GM23248 (cell line): ENCODE measurements at regions not wholly inside any gene's neighbourhood (a gene's known extent, or its start where the extent isn't known, plus 50 kb on each side); places are given as distances from the start of the nearest gene placed in this dataset.
"Not testable (repeated sequence)": the region's sequence is repeated elsewhere in the genome, so short reads cannot be mapped to it uniquely, and the experiment has no call there.

Experiments used
- DNase-seq: peaks from one replicate; pipeline ENCODE4 v3.0.0-alpha.2; 2015
- H2AFZ ChIP-seq: fragments of 200-600 bp; sonication (generic); 2 replicates; pipeline ENCODE4 v1.6.1; 2016; ENCODE audit warnings: antibody characterized with exemption
- H3F3A ChIP-seq: fragments of 200-600 bp; sonication (generic); 2 replicates; pipeline ENCODE4 v1.6.1; 2016; ENCODE audit warnings: mild to moderate bottlenecking, antibody characterized with exemption, mixed run types; ENCODE audit not compliant: insufficient read depth
- H3K27ac ChIP-seq: fragments of 200-600 bp; sonication (generic); 2 replicates; pipeline ENCODE4 v1.5.1; 2016; ENCODE audit warnings: mild to moderate bottlenecking
- H3K27me3 ChIP-seq: fragments of 200-600 bp; sonication (generic); replicated peaks from 2 replicates; pipeline ENCODE4 v1.6.1; 2016; ENCODE audit warnings: mild to moderate bottlenecking; ENCODE audit not compliant: insufficient read depth
- H3K36me3 ChIP-seq: fragments of 200-600 bp; sonication (generic); 2 replicates; pipeline ENCODE4 v1.6.1; 2016; ENCODE audit warnings: low read depth, mild to moderate bottlenecking
- H3K4me1 ChIP-seq: fragments of 200-600 bp; sonication (generic); 2 replicates; pipeline ENCODE4 v1.6.1; 2016; ENCODE audit warnings: mild to moderate bottlenecking; ENCODE audit not compliant: insufficient read depth
- H3K4me2 ChIP-seq: fragments of 200-600 bp; sonication (generic); one replicate; pipeline ENCODE4 v1.6.1; 2016; ENCODE audit warnings: mild to moderate bottlenecking; ENCODE audit not compliant: unreplicated experiment
- H3K4me3 ChIP-seq: fragments of 200-600 bp; sonication (generic); 2 replicates; pipeline ENCODE4 v1.5.1; 2016; ENCODE audit warnings: mild to moderate bottlenecking
- H3K79me2 ChIP-seq: fragments of 200-600 bp; sonication (generic); 2 replicates; pipeline ENCODE4 v1.6.1; 2016; ENCODE audit warnings: mild to moderate bottlenecking; ENCODE audit not compliant: insufficient read depth
- H3K9ac ChIP-seq: fragments of 200-600 bp; sonication (generic); 2 replicates; pipeline ENCODE4 v1.6.1; 2016; ENCODE audit warnings: mild to moderate bottlenecking
- H3K9me2 ChIP-seq: fragments of 200-600 bp; sonication (generic); 2 replicates; pipeline ENCODE4 v1.6.1; 2016; ENCODE audit warnings: mixed run types, mild to moderate bottlenecking, moderate library complexity; ENCODE audit not compliant: insufficient read depth
- H3K9me3 ChIP-seq: fragments of 200-600 bp; sonication (generic); one replicate; pipeline ENCODE4 v1.6.1; 2017; ENCODE audit warnings: low read depth
- H4K20me1 ChIP-seq: fragments of 200-600 bp; sonication (generic); 2 replicates; pipeline ENCODE4 v1.6.0; 2016; ENCODE audit not compliant: insufficient read depth
- EZH2 ChIP-seq: fragments of 200-600 bp; sonication (generic); IDR thresholded peaks from 2 replicates; pipeline ENCODE4 v1.6.1; 2018; ENCODE audit warnings: antibody characterized with exemption, mild to moderate bottlenecking; ENCODE audit not compliant: insufficient read depth, poor library complexity, severe bottlenecking
- EZH2phosphoT487 ChIP-seq: fragments of 200-600 bp; sonication (generic); IDR thresholded peaks from 2 replicates; pipeline ENCODE4 v1.6.1; 2018; ENCODE audit warnings: antibody characterized with exemption, moderate library complexity, mild to moderate bottlenecking, low read depth; ENCODE audit not compliant: insufficient read depth
- WGBS, 2 experiments: methylation state at CpG; one replicate each; pipeline ENCODE4 v1.1.6; 2015 to 2017; ENCODE audit warnings: low lambda C conversion rate in 2 of 2, low coverage in 1 of 2; ENCODE audit errors: missing lambda C conversion rate in 2 of 2; 5-methylcytosine and 5-hydroxymethylcytosine counted together
- in situ Hi-C: fragments of 300-500 bp; cut with MboI; formaldehyde crosslinking; loops from 2 replicates; pipeline ENCODE4 v1.15.0; 2020

GRCh38 chr11:69874984-69875624, 55.9 kb upstream of the FGF3 start:
- no peak overlapping the region for H2AFZ ChIP-seq
- no peak overlapping the region for H3K4me2 ChIP-seq
- no peaks in the 10 kb centered on the region for H3K79me2 ChIP-seq
- no peaks in the 10 kb centered on the region for H4K20me1 ChIP-seq
- no peaks in the 10 kb centered on the region for H3K4me1 ChIP-seq
- no peaks in the 10 kb centered on the region for H3K36me3 ChIP-seq
- H3K9me3 ChIP-seq, result no peaks in the 10 kb centered on the region
- in situ Hi-C loops, result loop anchor here (10.0 kb wide), 1 partner anchor 180 kb away; no protein-coding TSS in a partner anchor
- 13% methylated on average over 21 of the region's 21 CpGs for WGBS, 2 experiments
- H3F3A ChIP-seq, result no peaks in the 10 kb centered on the region
- H3K27me3 ChIP-seq, result peaks cover 26% of the 10 kb centered on the region
- H3K4me3 ChIP-seq, result no peak overlapping the region
- TF ChIP-seq EZH2 (no peak), EZH2phosphoT487 (no peak)
- H3K9me2 ChIP-seq, result no peaks in the 10 kb centered on the region
- H3K9ac ChIP-seq, result no peak overlapping the region
- no peak overlapping the region for H3K27ac ChIP-seq
- DNase-seq, result no peak

DNA sequence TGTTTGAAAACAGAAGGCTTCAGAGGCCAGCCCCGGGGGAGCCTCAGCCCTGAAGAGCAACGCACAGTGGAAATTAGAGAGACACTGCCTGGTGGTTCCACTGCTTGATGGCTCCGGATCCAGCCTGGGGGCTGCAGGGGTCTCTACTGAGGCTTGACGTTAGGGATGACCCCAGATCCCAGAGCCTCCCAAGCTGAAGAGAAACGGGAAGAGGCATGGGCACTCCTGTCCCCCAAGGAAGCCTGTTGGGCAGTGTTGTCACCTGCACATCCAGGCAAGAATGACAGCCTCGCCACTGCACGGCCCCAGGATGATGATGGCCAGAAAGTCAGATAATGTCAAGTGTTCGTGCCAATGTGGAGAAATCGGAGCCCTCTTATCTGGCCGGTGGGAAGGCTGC, 56.8 kb upstream of the FGF3 start:
- 64 to 68% methylated on average over 10 of the region's 10 CpGs for WGBS, 2 experiments
- no peak for DNase-seq
- Histone ChIP-seq H3K79me2 (no peaks in the 10 kb centered on the region), H3K9me2 (no peaks in the 10 kb centered on the region), H3K4me1 (no peaks in the 10 kb centered on the region), H3K36me3 (no peaks in the 10 kb centered on the region), H3K27me3 (peaks cover 26% of the 10 kb centered on the region), H3F3A (no peaks in the 10 kb centered on the region), H3K27ac (no peak overlapping the region), H3K9me3 (no peaks in the 10 kb centered on the region), H4K20me1 (no peaks in the 10 kb centered on the region), H3K9ac (no peak overlapping the region), H2AFZ (no peak overlapping the region), H3K4me3 (no peak overlapping the region), H3K4me2 (no peak overlapping the region)
- TF ChIP-seq EZH2 (no peak), EZH2phosphoT487 (no peak)
- in situ Hi-C loops, result loop anchor here (10.0 kb wide), 1 partner anchor 181 kb away; no protein-coding TSS in a partner anchor

- no peaks in the 10 kb centered on the region for H3K4me1 ChIP-seq
- no peak for DNase-seq
- H2AFZ ChIP-seq, result no peak overlapping the region
- H3K36me3 ChIP-seq, result no peaks in the 10 kb centered on the region
- WGBS, 2 experiments, result 62 to 65% methylated on average over 8 of the region's 8 CpGs
- peaks cover 28% of the 10 kb centered on the region for H3K27me3 ChIP-seq
- H3K4me2 ChIP-seq, result no peak overlapping the region
- H3K9ac ChIP-seq, result no peak overlapping the region
- no peaks in the 10 kb centered on the region for H3K9me3 ChIP-seq
- no peaks in the 10 kb centered on the region for H4K20me1 ChIP-seq
- TF ChIP-seq EZH2 (no peak), EZH2phosphoT487 (no peak)
- no peak overlapping the region for H3K4me3 ChIP-seq
- H3K79me2 ChIP-seq, result no peaks in the 10 kb centered on the region
- no peaks in the 10 kb centered on the region for H3F3A ChIP-seq
- H3K9me2 ChIP-seq, result no peaks in the 10 kb centered on the region
- no peak overlapping the region for H3K27ac ChIP-seq
- in situ Hi-C loops, result loop anchor here (10.0 kb wide), 1 partner anchor 182 kb away; no protein-coding TSS in a partner anchor
Measured at GRCh38 chr11:69877235-69877634, 58.0 kb upstream of the FGF3 start.

DNA sequence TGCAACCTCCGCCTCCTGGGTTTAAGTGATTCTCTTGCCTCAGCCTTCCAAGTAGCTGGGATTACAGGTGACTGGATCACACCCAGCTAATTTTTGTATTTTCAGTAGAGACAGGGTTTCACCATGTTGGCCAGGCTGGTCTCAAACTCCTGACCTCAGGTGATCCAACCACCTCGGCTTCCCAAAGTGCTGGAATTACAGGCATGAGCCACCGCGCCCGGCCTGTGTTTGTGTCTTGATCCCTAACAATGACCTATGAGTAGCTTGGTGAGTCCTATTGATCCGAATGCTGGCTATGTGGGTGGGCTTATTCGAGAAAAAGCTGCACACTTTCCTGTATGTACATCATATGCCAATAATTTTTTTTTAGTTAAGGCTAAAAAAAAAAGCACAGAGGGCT, 58.5 kb upstream of the FGF3 start:
- DNase-seq, result not testable (repeated sequence)
- in situ Hi-C loops, result loop anchor here (10.0 kb wide), 1 partner anchor 183 kb away; no protein-coding TSS in a partner anchor

More for the DNA sequence above, 58.5 kb upstream of the FGF3 start:
- not testable (repeated sequence) for H2AFZ ChIP-seq, H3K4me2 ChIP-seq, H3K27ac ChIP-seq, H3K36me3 ChIP-seq, H3K4me3 ChIP-seq, H3F3A ChIP-seq, H3K9me2 ChIP-seq, H3K79me2 ChIP-seq, H3K9ac ChIP-seq, H3K9me3 ChIP-seq, H3K4me1 ChIP-seq, H4K20me1 ChIP-seq
- peaks cover 33% of the 10 kb centered on the region for H3K27me3 ChIP-seq
- WGBS, 2 experiments, result 66 to 73% methylated on average over 7 of the region's 7 CpGs
